Activated effector memory CD4-positive, alpha-beta T cell treated with Interleukin-2 at 50 U/mL for 16 hours (primary cell): ENCODE measurements at regions not wholly inside any gene's neighbourhood (a gene's known extent, or its start where the extent isn't known, plus 50 kb on each side); places are given as distances from the start of the nearest gene placed in this dataset.
"Not testable (repeated sequence)": the region's sequence is repeated elsewhere in the genome, so short reads cannot be mapped to it uniquely, and the experiment has no call there.

Source experiments
- DNase-seq: peaks from one replicate; pipeline ENCODE4 v3.0.0-alpha.2; 2020

- DNase-seq = no peak
Measured at GRCh38 chr5:116861097-116861496, 286.5 kb upstream of the SEMA6A start.

GRCh38 chr5:116859666-116860320, 285.2 kb upstream of the SEMA6A start:
- no peak for DNase-seq

GRCh38 chr5:116858705-116859333, 284.2 kb upstream of the SEMA6A start:
- DNase-seq = no peak

GRCh38 chr5:116858020-116858419, 283.4 kb upstream of the SEMA6A start:
- not testable (repeated sequence) for DNase-seq

GRCh38 chr5:116856271-116856670, 281.6 kb upstream of the SEMA6A start:
- DNase-seq = no peak

GRCh38 chr5:116853992-116854391, 279.4 kb upstream of the SEMA6A start:
- DNase-seq = no peak

GRCh38 chr5:116848954-116849581, 274.4 kb upstream of the SEMA6A start:
- DNase-seq = no peak

- DNase-seq = no peak
Measured at GRCh38 chr5:116847960-116848359, 273.3 kb upstream of the SEMA6A start.

- no peak for DNase-seq
Measured at GRCh38 chr5:116844015-116844414, 269.4 kb upstream of the SEMA6A start.

GRCh38 chr5:116842514-116842961, 267.9 kb upstream of the SEMA6A start:
- DNase-seq = no peak

- DNase-seq = no peak
Measured at GRCh38 chr5:116841734-116842133, 267.1 kb upstream of the SEMA6A start.

- DNase-seq = no peak
Measured at GRCh38 chr5:116838011-116838536, 263.5 kb upstream of the SEMA6A start.

- no peak for DNase-seq
Measured at GRCh38 chr5:116834796-116835515, 260.3 kb upstream of the SEMA6A start.

- DNase-seq = no peak
Measured at GRCh38 chr5:116830079-116830478, 255.5 kb upstream of the SEMA6A start.

GRCh38 chr5:116827078-116827477, 252.5 kb upstream of the SEMA6A start:
- no peak for DNase-seq

GRCh38 chr5:116825486-116825885, 250.9 kb upstream of the SEMA6A start:
- DNase-seq = no peak

GRCh38 chr5:116824751-116825438, 250.3 kb upstream of the SEMA6A start:
- no peak for DNase-seq

GRCh38 chr5:116814626-116815385, 240.2 kb upstream of the SEMA6A start:
- DNase-seq = no peak

GRCh38 chr5:116813906-116814305, 239.3 kb upstream of the SEMA6A start:
- no peak for DNase-seq

GRCh38 chr5:116813356-116813755, 238.7 kb upstream of the SEMA6A start:
- DNase-seq = no peak

GRCh38 chr5:116810951-116811350, 236.3 kb upstream of the SEMA6A start:
- no peak for DNase-seq

GRCh38 chr5:116806836-116807235, 232.2 kb upstream of the SEMA6A start:
- DNase-seq = no peak
